GM19023 (cell line): ENCODE measurements at regions not wholly inside any gene's neighbourhood (a gene's known extent, or its start where the extent isn't known, plus 50 kb on each side); places are given as distances from the start of the nearest gene placed in this dataset.

Source experiments
- ATAC-seq: cut with Tn5 transposase; IDR thresholded peaks from one replicate; pipeline ENCODE4 v1.9.1; 2021; ENCODE audit warnings: mild to moderate bottlenecking, moderate library complexity; ENCODE audit not compliant: unreplicated experiment

GRCh38 chr18:73656691-73657090 is 490.9 kb downstream of the FBXO15 start:
- no peak for ATAC-seq

DNA sequence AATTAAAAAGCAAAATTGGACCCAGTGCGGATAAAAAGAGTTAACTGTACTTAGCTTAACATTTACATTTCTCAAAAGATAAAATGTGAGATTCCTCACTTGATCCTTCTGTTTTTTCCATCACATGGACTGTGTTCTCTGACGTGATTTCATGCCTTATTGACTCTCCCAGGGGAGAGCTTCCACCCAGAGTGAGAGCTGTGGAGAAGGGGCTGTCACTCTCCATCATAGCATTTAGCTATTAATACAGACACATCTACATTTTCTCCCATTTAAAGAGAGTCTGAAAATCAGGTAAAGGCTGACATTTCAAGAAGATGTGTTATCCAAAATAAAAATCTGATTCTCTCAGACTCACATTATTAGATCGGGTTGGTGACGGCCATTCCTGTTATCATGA is 493.8 kb downstream of the FBXO15 start:
- no peak for ATAC-seq

- ATAC-seq: no peak
These were observed 494.4 kb downstream of the FBXO15 start for GRCh38 chr18:73653251-73653650.

- no peak for ATAC-seq
These were observed 500.2 kb downstream of the FBXO15 start for GRCh38 chr18:73647391-73647790.

DNA sequence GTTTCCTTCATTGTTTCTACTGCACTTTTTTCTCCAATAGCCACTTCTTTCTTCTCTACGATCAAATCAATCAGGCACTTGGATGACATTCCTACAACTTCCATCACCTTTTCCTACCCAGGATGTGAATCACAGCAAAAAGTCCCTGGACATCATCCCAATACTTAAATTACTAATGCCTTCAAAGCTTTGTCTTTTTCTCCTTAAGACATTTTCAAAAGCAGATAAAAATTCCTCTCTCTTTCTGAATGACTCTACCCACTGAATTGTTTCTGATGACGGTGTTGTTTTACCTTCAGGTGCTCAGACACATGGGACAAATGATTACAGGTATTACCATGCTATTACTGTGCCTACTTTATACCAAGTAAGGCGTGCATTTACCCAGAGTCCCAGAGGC is 500.9 kb downstream of the FBXO15 start:
- ATAC-seq: no peak

- ATAC-seq: no peak
These were observed 501.4 kb downstream of the FBXO15 start for GRCh38 chr18:73646196-73646595.

- ATAC-seq: no peak
These were observed 502.4 kb downstream of the FBXO15 start for GRCh38 chr18:73645160-73645715.

- ATAC-seq: no peak
These were observed 507.8 kb downstream of the FBXO15 start for GRCh38 chr18:73639788-73640187.

GRCh38 chr18:73638709-73639108 is 508.9 kb downstream of the FBXO15 start:
- no peak for ATAC-seq

DNA sequence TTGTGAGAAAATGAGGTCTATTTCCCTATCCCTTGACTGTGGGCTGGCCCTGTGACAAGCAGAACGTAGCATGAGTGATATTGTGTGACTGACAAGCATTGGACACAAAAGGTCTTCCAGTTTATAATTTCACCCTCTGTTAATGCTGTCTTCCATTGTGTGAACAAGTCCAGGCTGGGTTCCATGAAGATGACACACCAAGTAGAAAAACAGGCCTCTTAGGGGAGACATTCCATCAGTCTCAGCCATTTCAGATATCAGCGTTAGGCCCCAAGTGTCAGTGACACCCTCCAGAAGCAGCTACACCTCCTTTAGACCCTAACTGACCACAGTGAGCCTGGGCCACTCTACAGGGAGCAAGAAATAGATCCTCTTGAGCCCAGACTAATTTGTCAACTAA is 511.3 kb downstream of the FBXO15 start:
- no peak for ATAC-seq

DNA sequence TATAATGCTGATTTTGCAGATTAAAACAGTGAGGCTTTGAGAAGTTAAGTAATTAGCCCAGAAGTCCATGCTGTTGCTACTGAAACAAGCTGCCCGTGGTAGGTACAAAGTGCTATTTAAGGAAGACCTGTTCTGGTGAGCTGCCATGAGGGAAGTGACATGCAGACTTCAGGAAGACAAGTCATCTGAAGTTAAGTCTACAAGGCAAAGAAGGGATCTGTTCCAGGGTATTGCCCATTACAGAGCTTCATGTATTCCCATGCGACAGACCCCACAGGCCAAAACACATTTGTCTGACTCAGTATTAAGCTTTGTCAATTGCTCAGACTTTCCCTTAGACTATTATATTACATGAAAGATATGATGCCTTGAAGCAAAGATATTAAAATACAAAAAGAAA is 520.8 kb downstream of the FBXO15 start:
- ATAC-seq: no peak

DNA sequence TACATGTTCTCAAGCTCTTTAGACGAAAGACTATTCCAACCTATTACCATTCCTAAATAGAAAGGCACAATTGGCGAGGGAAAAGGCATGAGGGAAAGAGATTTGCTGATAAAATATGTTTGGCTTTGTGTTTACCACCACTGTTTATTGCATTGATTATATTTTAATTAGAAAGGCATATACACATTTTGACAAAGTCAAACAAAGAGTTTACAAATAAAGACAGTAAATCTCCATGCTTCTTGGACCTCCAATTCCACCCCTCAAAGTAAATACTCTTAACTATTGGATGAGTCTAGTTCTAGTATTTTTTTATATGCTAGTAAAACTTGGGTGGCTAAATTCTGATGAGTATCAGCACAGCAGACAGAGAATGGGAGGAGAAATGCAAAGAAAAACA is 521.4 kb downstream of the FBXO15 start:
- no peak for ATAC-seq

DNA sequence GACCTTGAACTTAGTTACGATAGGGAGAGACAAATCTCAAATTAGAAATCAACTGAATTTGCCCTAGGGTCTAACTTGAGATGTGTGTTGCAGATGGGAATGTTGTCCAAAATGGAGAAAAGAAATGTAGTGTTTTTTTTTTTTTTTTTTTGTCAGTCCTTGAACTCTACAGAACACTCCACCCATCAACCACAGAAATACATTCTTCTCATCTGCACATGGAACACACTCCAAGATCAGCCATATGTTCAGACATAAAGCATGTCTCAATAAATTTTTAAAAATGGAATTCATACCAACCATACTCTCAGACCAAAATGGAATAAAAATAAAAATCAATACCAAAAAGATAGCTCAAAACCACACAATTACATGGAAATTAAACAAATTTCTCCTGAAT is 526.5 kb downstream of the FBXO15 start:
- ATAC-seq: no peak

- ATAC-seq: no peak
These were observed 529.7 kb downstream of the FBXO15 start for GRCh38 chr18:73617981-73618380.

DNA sequence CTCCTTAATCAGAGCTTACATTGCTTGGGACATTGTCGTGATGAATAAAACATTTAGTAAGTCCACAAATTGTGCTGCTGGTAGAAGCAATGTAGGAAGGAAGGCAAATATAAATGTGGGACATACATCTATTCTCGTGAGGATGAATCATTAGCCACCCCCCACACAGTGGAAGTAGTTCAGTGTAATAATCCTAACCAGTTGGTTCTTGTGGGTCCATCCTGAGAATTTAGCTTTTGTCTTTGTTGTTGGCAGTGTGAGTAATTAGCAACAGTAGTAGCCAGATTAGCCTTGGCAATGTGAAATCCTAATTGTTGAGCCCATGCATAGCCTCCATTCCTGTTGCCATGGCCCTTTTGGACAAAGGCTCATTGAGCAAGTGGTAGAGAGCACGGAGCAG is 532.1 kb downstream of the FBXO15 start:
- ATAC-seq: no peak

- no peak for ATAC-seq
These were observed 532.8 kb downstream of the FBXO15 start for GRCh38 chr18:73614812-73615211.

- no peak for ATAC-seq
These were observed 533.8 kb downstream of the FBXO15 start for GRCh38 chr18:73613706-73614340.

DNA sequence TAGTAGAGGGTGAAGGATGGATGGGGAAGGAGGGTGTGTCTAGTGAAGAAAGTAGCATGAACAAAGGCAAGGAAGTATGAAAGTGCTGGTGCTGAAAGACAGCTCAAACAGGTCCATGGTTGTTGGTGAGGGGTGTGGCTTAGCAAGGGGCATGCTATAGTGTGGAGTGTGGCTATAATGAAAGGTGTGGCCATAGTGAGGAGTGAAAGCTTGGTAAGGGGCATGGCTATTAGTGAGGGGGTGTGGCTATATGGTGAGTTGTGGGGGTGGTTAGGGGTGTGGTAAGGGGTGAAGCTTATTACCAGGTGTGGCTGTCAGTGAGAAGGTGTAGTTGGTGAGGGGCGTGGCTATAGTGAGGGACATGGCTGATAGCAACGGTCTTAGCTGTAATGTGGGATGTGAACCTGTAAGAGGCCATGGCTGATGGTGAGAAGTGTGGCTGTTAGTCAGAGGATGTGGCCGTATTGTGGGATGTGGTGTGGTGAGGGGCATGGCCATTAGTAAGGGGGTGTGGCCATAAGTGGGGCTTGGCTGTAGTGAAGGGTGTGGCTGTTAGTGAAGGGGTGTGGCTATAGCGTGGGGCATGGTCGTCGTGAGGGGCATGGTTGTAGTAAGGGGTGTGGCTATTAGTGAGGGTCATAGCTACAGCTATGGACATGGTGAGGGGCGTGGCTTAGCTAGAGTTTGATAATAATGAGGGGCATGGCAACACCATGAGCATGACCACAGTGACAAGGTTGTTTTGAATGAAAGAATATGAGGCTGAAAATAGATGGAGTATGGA is 549.6 kb downstream of the FBXO15 start:
- ATAC-seq: no peak

GRCh38 chr18:73594749-73595148 is 552.9 kb downstream of the FBXO15 start:
- ATAC-seq: no peak

DNA sequence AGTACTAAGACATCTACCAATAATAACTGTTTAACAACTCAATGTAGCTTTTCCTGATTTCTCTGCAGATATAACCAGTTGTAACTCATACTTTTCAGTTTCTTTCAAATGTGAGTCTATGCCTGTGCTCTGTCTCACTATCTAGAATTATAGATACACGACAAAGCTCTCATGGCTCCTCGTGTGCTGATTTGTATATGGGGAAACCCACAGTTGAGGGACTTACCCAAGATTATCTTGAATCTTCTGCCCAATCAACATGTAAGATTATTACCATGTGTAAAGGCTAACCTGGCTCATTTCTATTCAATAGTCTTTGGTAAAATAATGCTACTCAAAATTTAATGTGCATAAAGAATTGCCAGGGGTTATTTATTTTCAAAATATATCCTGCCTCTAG is 554.4 kb downstream of the FBXO15 start:
- ATAC-seq: no peak

DNA sequence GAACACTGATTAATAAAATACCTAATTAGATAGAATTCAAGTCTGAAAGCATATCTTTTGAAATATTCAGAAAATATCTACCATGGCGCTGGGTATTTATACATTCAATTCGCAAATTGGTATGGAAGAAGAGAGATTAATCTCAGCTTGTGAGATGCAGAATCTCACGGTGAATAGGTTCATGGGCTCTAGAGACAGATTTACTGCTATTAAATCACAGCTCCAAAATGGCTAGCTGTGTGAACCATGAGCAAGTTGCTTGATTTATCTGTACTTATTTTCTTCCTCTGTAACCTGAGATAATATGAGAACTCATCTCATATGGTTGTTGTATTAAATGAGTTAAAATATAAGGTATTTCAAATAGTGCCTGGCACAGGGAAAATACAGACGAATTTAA is 556.7 kb downstream of the FBXO15 start:
- ATAC-seq: no peak

GRCh38 chr18:73579698-73580097 is 567.9 kb downstream of the FBXO15 start:
- no peak for ATAC-seq
